SK-N-MC (cell line): ENCODE measurements at regions not wholly inside any gene's neighbourhood (a gene's known extent, or its start where the extent isn't known, plus 50 kb on each side); places are given as distances from the start of the nearest gene placed in this dataset.

Source experiments
- EZH2 ChIP-seq: fragments of 200-600 bp; sonication (generic); IDR thresholded peaks from one replicate; pipeline ENCODE4 v1.6.1; 2017; ENCODE audit warnings: antibody characterized with exemption
- POLR2AphosphoS5 ChIP-seq: IDR thresholded peaks from 2 replicates; pipeline ENCODE4 v1.6.1; 2012; ENCODE audit warnings: mild to moderate bottlenecking, low read depth, low read length, borderline replicate concordance

DNA sequence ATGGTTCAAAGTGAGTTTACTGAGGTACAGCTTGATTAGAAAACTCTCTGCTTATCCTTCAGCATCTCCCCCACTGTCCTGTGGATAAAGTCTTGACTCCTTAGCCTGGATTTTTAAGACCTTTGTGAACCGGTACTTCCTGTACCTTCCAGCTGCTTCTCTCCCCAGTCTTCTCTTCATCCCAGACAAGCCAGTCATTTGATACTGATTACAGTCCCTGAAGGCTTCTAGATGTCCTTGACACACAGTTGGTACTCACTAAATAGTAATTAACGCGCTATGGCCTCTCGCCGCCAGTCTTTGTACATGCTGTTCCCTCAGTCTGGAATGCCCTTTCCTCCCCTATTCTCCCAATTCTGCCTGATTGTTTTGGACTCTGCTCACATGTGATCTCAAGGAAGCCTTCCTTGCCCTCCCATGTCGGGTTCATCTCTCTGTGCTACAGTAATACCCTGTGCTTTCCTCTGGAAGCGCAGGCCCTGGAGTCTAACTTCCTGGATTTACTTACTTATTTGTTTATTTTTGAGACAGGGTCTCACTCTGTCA, 50.6 kb upstream of the PTGR2 start:
- TF ChIP-seq EZH2 (no peak), POLR2AphosphoS5 (no peak)
